H1 (cell line): ENCODE measurements at regions not wholly inside any gene's neighbourhood (a gene's known extent, or its start where the extent isn't known, plus 50 kb on each side); places are given as distances from the start of the nearest gene placed in this dataset.

ENCODE experiments used
- NRF1 ChIP-seq: IDR thresholded peaks from 2 replicates; pipeline ENCODE4 v1.6.1; 2011; ENCODE audit warnings: mild to moderate bottlenecking, low read depth, low read length, improper control_type of control experiment
- YY1 ChIP-seq: IDR thresholded peaks from 2 replicates; pipeline ENCODE4 v1.6.1; 2011; ENCODE audit warnings: low read depth, mild to moderate bottlenecking, low read length

- no peak for TF ChIP-seq NRF1
- TF ChIP-seq YY1: no peak
Measured at GRCh38 chr7:156234666-156235494, 405.7 kb upstream of the RNF32 start (continued).
